HAP-1 (cell line): ENCODE measurements at regions not wholly inside any gene's neighbourhood (a gene's known extent, or its start where the extent isn't known, plus 50 kb on each side); places are given as distances from the start of the nearest gene placed in this dataset.
"Not testable (repeated sequence)": the region's sequence is repeated elsewhere in the genome, so short reads cannot be mapped to it uniquely, and the experiment has no call there.

Experiments
- DNase-seq, 2 experiments: peaks; one replicate each; pipeline ENCODE4 v3.0.0-alpha.2; 2016 to 2020; ENCODE audit warnings: low spot score in 2 of 2
- H3K27me3 ChIP-seq: fragments of 250-450 bp; sonication (Bioruptor Pico); 2 replicates; pipeline ENCODE4 v1.5.1; 2020; ENCODE audit warnings: low read depth, mild to moderate bottlenecking, moderate library complexity
- H3K36me3 ChIP-seq: fragments of 250-450 bp; sonication (Bioruptor Pico); replicated peaks from 2 replicates; pipeline ENCODE4 v1.5.1; 2020; ENCODE audit warnings: mild to moderate bottlenecking
- H3K4me1 ChIP-seq: fragments of 250-450 bp; sonication (Bioruptor Pico); 2 replicates; pipeline ENCODE4 v1.5.1; 2020; ENCODE audit warnings: mild to moderate bottlenecking
- H3K4me3 ChIP-seq: fragments of 250-450 bp; sonication (Bioruptor Pico); 2 replicates; pipeline ENCODE4 v1.5.1; 2020; ENCODE audit warnings: mild to moderate bottlenecking, moderate library complexity
- H3K9me3 ChIP-seq: fragments of 250-450 bp; sonication (Bioruptor Pico); 2 replicates; pipeline ENCODE4 v1.5.1; 2020; ENCODE audit warnings: mild to moderate bottlenecking, moderate library complexity
- in situ Hi-C: fragments of 300-500 bp; cut with MboI; formaldehyde crosslinking; loops from 3 replicates; pipeline ENCODE4 v1.14.3; 2020; ENCODE audit warnings: low sequenced_read_pairs, inconsistent platforms, mixed read lengths

DNA sequence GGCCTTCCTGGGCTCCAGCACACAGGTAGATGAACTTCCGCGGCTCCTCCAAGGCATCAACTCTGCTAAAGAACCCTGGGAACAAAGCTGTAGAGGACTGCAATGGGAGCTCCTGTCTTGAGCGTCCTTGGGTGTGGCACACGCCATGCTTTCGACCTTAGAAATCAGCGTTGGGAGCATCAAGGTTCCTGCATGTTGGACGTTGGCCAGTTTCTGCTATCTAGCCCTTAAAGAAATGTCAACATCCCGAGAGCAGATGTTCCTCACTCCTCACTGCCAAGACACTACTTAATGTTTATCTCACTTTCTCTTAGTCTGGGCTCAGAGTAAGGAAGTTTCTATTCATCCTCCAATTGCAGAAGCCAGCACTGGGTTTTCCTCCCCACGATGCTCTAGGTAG lies 70.6 kb upstream of the MEDAG start:
- Histone ChIP-seq H3K27me3 (no peaks in the 10 kb centered on the region), H3K9me3 (no peaks in the 10 kb centered on the region), H3K4me1 (peaks cover 4% of the 10 kb centered on the region), H3K4me3 (no peak overlapping the region), H3K36me3 (no peaks in the 10 kb centered on the region)
- in situ Hi-C loops, result no loop called here
- DNase-seq, result no peak

DNA sequence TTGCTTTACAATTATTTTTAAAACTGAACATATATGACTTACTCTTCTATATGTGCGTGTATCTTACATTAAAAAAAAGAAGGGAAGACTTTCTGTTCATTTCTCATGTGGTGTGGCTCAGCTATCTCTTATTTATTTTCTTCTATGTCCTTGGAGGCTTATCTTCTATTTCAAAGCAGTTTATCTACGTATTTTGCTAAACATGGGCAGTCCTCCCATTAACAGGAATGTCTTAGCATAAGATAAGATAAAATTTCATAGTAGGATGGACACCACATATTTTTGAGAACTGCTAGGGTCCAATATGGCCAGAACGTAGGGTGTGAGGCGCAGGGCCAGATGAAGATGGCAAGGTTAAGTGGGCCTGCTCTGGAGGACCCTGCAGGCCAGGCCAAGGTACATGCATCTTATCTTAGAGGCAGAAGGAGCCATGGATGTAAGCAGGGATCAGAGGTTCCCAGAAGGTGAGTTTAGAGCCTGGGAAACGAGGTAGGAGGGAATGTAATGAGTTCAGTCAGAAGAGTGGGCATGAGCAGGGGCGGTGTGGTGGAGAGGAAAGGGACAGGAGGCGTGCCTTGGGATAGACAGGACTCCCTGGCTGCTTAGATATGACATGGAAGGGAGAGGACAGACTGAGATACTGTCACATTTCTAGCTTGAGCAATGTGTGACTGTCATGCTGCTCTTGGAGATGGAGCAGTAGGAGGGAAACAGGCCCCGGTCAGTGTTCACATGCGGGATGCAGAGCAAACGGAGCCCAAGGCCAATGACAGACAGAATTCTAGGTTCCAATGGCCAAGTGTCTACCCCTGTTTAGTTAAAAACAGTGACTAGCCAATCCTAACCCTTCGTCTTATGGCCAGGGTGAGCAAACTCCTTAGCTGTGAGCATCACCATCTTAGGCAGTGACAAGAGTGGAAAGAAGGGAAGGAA lies 68.6 kb upstream of the MEDAG start:
- no peak for DNase-seq
- no peaks in the 10 kb centered on the region for H3K36me3 ChIP-seq
- H3K4me1 ChIP-seq, result peaks cover 4% of the 10 kb centered on the region
- no peaks in the 10 kb centered on the region for H3K27me3 ChIP-seq
- H3K4me3 ChIP-seq, result no peak overlapping the region
- in situ Hi-C loops, result no loop called here
- H3K9me3 ChIP-seq, result no peaks in the 10 kb centered on the region

DNA sequence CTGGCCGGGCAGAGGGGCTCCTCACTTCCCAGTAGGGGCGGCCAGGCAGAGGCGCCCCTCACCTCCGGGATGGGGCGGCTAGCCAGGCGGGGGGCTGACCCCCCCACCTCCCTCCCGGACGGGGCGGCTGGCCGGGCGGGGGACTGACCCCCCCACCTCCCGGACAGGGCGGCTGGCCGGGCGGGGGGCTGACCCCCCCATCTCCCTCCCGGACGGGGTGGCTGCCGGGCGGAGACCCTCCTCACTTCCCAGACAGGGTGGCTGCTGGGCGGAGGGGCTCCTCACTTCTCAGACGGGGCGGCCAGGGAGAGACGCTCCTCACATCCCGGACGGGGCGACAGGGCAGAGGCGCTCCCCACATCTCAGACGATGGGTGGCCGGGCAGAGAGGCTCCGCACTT lies 66.4 kb upstream of the MEDAG start:
- H3K27me3 ChIP-seq, H3K4me3 ChIP-seq, H3K9me3 ChIP-seq, H3K36me3 ChIP-seq, DNase-seq, in situ Hi-C loops, H3K4me1 ChIP-seq: not testable (repeated sequence)

DNA sequence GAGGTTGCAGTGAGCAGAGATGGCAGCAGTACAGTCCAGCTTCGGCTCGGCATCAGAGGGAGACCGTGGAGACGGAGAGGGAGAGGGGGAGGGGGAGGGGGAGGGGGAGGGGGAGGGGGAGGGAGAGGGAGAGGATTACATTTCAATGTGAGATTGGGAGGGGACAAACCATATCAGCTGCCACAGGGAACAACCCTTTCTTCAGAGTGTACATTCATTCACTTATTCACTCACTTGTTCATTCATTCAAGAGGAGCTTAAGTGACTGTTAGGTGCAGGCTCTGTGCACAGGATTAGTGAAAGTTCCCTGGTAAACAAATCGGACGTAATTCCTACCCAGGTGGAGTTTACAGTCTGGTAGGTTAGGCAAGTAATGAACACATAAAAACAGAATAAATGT lies 65.6 kb upstream of the MEDAG start:
- in situ Hi-C loops, result no loop called here
- H3K36me3 ChIP-seq, result no peaks in the 10 kb centered on the region

DNA sequence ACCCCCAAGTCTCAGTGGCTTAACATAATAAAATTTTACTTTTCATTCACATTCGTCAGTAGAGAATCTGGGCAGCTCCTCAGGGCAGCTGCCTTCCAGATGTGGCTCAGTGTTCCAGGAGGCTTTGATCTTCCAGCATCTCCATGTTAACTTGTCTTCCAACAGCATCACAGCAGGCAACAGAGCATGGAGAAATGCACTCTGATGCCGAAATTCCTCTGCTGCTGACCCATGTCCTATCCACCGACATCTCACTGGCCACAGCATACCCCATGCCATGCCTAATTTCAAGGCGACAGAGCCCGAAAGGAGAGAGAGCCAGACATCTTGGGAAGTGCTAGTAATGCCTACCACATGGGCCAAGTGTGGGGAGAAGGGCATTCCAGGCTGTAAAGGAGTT lies 64.9 kb upstream of the MEDAG start:
- in situ Hi-C loops, result no loop called here
- Histone ChIP-seq H3K27me3 (no peaks in the 10 kb centered on the region), H3K4me1 (no peaks in the 10 kb centered on the region), H3K4me3 (no peak overlapping the region), H3K9me3 (no peaks in the 10 kb centered on the region), H3K36me3 (no peaks in the 10 kb centered on the region)
- no peak for DNase-seq

More for the DNA sequence above, 65.6 kb upstream of the MEDAG start:
- no peak for DNase-seq
- H3K9me3 ChIP-seq, result no peaks in the 10 kb centered on the region
- no peak overlapping the region for H3K4me3 ChIP-seq
- no peaks in the 10 kb centered on the region for H3K27me3 ChIP-seq
- no peaks in the 10 kb centered on the region for H3K4me1 ChIP-seq

DNA sequence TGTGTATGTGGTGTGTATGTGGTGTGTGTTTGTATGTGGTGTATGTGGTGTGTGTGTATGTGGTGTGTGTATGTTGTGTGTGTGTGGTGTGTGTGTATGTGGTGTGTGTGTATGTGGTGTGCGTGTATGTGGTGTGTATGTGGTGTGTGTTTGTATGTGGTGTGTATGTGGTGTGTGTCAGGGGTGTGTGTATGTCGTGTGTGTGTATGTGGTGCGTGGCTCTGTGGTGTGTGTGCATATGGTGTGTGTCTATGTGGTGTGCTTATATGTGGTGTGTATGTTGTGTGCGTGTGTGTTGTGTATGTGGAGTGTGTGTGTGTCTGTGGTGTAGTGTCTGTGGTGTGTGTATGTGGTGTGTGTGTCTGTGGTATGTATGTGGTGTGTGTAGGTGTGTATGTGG lies 62.5 kb upstream of the MEDAG start:
- Histone ChIP-seq H3K9me3 (no peaks in the 10 kb centered on the region), H3K27me3 (no peaks in the 10 kb centered on the region), H3K4me1 (no peaks in the 10 kb centered on the region), H3K4me3 (no peak overlapping the region), H3K36me3 (no peaks in the 10 kb centered on the region)
- in situ Hi-C loops, result no loop called here
- DNase-seq, result no peak

DNA sequence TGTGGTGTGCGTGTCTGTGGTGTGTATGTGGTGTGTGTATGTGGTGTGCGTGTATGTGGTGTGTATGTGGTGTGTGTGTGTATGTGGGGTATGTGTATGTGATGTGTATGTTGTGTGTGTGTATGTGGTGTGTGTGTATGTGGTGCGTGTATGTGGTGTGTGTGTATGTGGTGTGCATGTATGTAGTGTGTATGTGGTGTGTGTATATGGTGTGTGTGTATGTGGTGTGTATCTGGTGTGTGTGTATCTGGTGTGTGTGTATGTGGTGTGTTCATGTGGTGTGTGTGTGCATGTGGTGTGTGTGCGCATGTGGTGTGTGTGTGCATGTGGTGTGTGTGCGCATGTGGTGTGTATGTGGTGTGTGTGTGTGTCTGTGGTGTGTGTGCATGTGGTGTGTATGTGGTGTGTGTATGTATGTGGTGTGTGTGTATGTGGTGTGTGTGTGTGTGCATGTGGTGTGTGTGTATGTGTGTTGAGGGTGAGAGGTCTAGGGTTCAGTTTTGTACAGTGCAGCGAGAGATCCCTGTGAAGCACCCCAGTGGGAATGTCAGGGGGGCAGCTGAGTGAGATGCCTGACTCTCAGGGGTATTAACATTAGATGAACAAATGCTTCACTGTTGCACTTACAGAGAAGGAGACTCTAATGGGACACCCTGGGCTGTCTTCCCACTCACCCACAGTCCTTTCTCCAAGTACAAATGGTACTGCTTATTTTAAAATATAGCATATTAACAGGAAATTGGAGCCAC lies 61.3 kb upstream of the MEDAG start:
- no peaks in the 10 kb centered on the region for H3K27me3 ChIP-seq
- DNase-seq, result no peak
- no peaks in the 10 kb centered on the region for H3K9me3 ChIP-seq
- no peaks in the 10 kb centered on the region for H3K36me3 ChIP-seq
- no peaks in the 10 kb centered on the region for H3K4me1 ChIP-seq
- no peak overlapping the region for H3K4me3 ChIP-seq
- in situ Hi-C loops, result no loop called here

DNA sequence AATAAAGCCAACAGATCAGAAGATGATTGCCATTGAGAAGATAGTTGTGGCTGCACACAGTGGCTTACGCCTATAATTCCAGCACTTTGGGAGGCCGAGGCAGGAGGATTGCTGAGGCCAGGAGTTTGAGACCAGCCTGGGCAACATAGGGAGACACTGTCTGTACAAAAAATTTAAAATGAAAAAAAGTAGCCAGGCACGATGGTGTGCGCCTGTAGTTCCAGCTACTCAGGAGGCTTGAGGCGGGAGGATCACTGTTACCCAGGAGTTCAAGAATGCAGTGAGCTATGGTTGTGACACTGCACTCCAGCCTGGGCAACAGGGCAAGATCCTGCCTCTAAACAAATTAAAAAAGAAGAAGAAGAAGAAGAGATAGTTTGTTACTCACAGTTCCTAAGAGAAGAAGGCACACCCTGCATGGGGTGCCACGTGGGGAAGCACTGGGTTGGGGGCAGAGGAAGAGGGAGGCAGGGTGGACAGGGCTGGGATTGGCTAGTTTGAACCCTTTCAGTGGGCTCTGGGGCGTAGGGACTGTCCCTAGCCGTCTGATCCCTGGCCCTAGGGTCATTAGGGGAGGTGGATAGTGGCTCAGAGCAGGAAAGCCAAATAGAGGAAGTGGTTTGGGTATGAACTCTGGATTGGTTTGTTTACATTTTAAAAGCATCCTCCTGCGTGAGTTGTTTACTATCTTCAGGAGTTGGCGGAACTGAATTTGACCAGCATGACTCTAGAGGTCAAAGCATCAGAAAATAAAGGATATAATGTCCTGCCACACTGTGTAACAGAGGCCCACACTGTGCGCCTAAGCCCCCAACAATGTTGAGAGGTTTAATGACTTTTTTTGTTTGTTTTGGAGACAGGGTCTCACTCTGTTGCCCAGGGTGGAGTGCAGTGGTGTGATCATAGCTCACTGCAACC lies 60.5 kb upstream of the MEDAG start:
- DNase-seq, result no peak
- H3K4me1 ChIP-seq, result no peaks in the 10 kb centered on the region
- in situ Hi-C loops, result no loop called here
- H3K27me3 ChIP-seq, result no peaks in the 10 kb centered on the region
- no peaks in the 10 kb centered on the region for H3K36me3 ChIP-seq
- H3K4me3 ChIP-seq, result no peak overlapping the region
- no peaks in the 10 kb centered on the region for H3K9me3 ChIP-seq

DNA sequence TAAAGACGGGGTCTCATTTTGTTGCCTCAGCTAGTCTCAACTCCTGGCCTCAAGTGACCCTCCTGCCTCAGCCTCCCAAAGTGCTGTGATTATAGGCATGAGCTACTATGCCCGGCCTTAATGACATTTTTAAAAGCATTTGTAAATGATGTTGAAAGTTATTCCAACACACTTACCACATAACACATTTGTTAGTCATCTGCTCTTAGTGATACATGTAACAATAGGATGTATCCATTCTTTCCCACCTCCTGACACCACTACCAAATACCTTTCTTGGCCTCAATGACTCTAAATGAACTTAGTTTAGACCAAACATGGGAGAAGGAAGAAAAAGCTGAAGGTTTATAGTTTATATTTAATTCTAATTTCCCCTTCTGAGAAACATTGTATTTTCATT lies 59.8 kb upstream of the MEDAG start:
- Histone ChIP-seq H3K36me3 (no peaks in the 10 kb centered on the region), H3K27me3 (no peaks in the 10 kb centered on the region), H3K4me1 (no peaks in the 10 kb centered on the region), H3K9me3 (no peaks in the 10 kb centered on the region; the same call in 1 of the 2 replicates), H3K4me3 (no peak overlapping the region)
- in situ Hi-C loops, result no loop called here
- DNase-seq, result no peak

DNA sequence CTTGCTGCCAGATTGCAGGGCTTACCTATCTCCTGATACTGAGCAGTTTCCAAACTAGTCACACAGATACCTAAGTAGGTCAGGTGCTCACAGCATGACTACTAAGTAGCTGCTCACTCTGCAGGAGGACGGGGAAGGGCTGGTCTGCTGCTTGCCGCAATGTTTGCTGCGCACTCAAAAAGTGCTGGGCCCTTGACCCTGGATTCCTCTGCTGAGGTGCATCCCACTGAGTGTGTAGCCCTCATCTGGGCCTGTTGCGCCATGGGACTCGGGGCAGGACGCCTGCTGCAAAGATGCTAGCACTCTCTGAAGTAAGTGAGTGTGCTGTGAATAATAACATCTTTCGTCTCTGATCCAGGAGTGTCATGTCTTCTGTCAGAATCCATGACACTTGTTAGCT lies 59.2 kb upstream of the MEDAG start:
- H3K9me3 ChIP-seq, result no peaks in the 10 kb centered on the region; the same call in 1 of the 2 replicates
- no peaks in the 10 kb centered on the region for H3K4me1 ChIP-seq
- in situ Hi-C loops, result no loop called here
- DNase-seq, result no peak
- no peaks in the 10 kb centered on the region for H3K27me3 ChIP-seq
- H3K36me3 ChIP-seq, result no peaks in the 10 kb centered on the region
- no peak overlapping the region for H3K4me3 ChIP-seq

DNA sequence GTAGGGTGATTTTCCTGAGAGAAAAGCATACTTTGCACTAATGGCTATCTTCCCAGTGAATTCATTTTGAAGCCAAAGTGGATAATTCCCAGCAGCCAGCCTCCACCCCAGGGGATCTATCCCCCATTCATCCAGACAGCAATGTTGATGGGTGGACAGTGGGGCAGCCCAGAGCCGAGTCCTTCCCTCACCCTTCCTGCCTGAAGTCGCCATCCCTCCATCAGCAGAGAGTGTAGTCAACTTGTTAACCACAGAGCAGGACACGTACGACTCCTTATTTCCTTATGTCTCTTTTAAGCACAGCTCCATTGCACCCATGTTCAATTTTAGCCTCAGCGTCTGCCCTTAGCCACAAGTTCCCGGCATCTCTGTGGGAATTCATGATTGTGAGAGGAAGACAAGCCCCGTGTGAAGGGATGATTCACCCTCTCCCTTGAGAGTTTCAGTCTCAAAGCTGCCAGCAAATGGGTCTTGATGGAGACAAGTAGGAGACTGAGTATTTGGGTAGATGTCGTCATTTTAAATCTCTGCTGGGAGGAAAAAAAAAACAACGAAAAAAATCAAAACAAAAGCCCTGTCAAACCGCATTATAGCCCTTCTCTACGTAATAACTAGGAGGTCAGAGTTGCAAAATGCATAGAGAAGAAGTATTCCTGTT lies 58.3 kb upstream of the MEDAG start:
- no peaks in the 10 kb centered on the region for H3K27me3 ChIP-seq
- no peak overlapping the region for H3K4me3 ChIP-seq
- H3K4me1 ChIP-seq, result no peaks in the 10 kb centered on the region
- no peak for DNase-seq
- H3K9me3 ChIP-seq, result no peaks in the 10 kb centered on the region; the same call in 1 of the 2 replicates
- no peaks in the 10 kb centered on the region for H3K36me3 ChIP-seq
- in situ Hi-C loops, result no loop called here

DNA sequence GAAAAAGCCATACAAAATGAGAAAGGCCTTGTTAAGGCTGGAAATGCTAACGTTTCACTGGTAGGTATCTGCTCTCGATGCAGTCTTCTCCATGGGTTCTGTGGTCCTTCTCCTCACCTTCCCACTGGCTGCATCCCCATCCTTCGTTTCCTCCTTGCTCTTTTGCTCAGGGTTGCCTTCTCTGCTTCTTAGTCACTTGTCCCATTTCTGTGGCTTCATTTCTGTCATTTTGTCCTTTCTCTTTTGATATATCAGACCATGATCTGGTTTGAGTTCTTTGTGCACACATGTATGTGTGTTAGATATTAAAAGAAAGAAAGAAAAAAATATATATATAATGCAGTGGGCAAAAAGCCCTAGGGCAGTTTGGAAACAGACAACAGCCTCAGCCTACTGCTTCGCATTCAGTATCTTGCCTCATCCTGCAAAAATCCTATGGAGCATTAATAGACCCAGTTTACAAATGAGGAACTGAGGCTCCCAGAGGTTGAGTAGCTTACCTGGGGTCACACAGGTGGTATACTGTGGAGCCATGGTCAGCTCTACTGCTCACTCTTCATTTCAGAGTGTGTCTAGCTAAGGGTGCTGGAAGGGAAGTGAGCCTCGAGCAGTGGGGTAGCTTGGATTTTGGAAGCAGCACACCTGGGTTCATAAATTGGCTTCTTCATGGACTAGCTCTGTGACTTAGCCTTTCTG lies 57.6 kb upstream of the MEDAG start:
- in situ Hi-C loops, result no loop called here
- DNase-seq, result no peak
- H3K4me1 ChIP-seq, result no peaks in the 10 kb centered on the region
- H3K9me3 ChIP-seq, result no peaks in the 10 kb centered on the region; the same call in 1 of the 2 replicates
- no peaks in the 10 kb centered on the region for H3K36me3 ChIP-seq
- no peak overlapping the region for H3K4me3 ChIP-seq
- no peaks in the 10 kb centered on the region for H3K27me3 ChIP-seq

DNA sequence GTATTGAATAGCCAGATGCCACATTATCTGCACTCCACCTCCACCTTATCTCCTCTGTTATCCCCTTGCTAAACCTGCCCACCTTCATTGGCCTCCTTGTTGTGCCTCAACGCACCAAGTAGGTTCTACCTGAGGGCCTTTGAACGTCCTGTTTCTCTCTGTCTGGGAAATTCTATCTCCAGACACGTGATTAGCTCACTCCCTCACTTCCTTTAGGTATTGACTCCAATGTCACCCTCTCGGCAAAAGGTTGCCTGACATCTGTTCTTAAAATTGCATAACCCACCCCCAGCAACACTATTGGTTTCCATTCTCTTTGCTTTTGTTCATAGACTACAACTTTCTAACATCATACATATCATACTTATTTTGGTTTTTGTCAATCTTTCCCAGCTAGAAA lies 56.5 kb upstream of the MEDAG start:
- in situ Hi-C loops, result no loop called here
- H3K4me1 ChIP-seq, result no peaks in the 10 kb centered on the region
- H3K4me3 ChIP-seq, result no peak overlapping the region
- H3K36me3 ChIP-seq, result no peaks in the 10 kb centered on the region
- H3K9me3 ChIP-seq, result no peaks in the 10 kb centered on the region; the same call in 1 of the 2 replicates
- DNase-seq, result no peak
- no peaks in the 10 kb centered on the region for H3K27me3 ChIP-seq
